ENCODE measurements at regions not wholly inside any gene's neighbourhood (a gene's known extent, or its start where the extent isn't known, plus 50 kb on each side); places are given as distances from the start of the nearest gene placed in this dataset.
A peak's percentile ranks its signal among the peaks of the same experiment; 100 is the strongest.
"Not testable (repeated sequence)": the region's sequence is repeated elsewhere in the genome, so short reads cannot be mapped to it uniquely, and the experiment has no call there.

- peaks cover 1 to 9% of the 10 kb centered on the region in 2 donors for H3K36me3 Mint-ChIP-seq
- H3K27me3 Mint-ChIP-seq: peaks cover 28 to 52% (median 50%) of the 10 kb centered on the region in 3 donors
- H3K9me3 Mint-ChIP-seq: peaks cover 4 to 20% (median 10%) of the 10 kb centered on the region in 7 donors
- no peak for ATAC-seq (ENCODE audit: low read depth in 2 of 2)
- H3K27ac Mint-ChIP-seq: no peak overlapping the region
- DNase-seq: no peak
- peaks cover 0 to 6% (median 0%) of the 10 kb centered on the region in 3 donors for H3K4me1 Mint-ChIP-seq
- no peak overlapping the region for H3K4me3 Mint-ChIP-seq
Measured at GRCh38 chr1:117751321-117751720, 145.5 kb downstream of the TENT5C start.

DNA sequence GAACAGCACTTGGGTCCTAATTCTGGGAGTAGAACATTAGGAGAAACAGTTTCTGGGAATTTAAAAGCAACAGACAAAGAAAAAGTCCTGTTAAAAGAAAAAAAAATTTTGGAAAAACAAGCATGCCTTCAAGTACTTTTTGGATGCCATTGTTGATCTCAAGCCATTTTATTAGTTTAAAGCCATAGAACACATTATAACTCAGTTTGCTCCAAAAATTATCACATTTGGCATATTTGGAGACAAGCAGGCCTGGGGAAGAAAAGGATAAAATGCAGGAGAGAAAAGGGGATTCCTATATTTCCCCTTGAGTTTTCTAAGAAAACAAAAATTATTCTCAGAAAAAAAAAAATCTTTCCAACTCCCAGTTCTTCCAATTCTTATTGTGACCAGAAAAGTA, 146.8 kb downstream of the TENT5C start:
- ATAC-seq (ENCODE audit: low read depth in 2 of 2): no peak
- peaks cover 0 to 2% of the 10 kb centered on the region in 2 donors for H3K36me3 Mint-ChIP-seq
- no peak overlapping the region for H3K4me3 Mint-ChIP-seq
- H3K27ac Mint-ChIP-seq: no peak overlapping the region
- no peak for DNase-seq
- peaks cover 38 to 54% (median 50%) of the 10 kb centered on the region in 3 donors for H3K27me3 Mint-ChIP-seq
- H3K9me3 Mint-ChIP-seq: peaks cover 0 to 10% (median 2%) of the 10 kb centered on the region in 7 donors
- peaks cover 0 to 6% (median 0%) of the 10 kb centered on the region in 3 donors for H3K4me1 Mint-ChIP-seq

- Mint-ChIP-seq H3K4me3 (no peak overlapping the region), H3K27me3 (peaks cover 38 to 52% (median 49%) of the 10 kb centered on the region in 3 donors), H3K27ac (no peak overlapping the region), H3K36me3 (no peaks in the 10 kb centered on the region), H3K9me3 (peaks cover 0 to 7% (median 0%) of the 10 kb centered on the region in 7 donors), H3K4me1 (peaks cover under 1 to 7% (median under 1%) of the 10 kb centered on the region in 3 donors)
- DNase-seq: no peak
- ATAC-seq (ENCODE audit: low read depth in 2 of 2): no peak
Measured at GRCh38 chr1:117753232-117753631, 147.4 kb downstream of the TENT5C start.

GRCh38 chr1:117753652-117754051, 147.8 kb downstream of the TENT5C start:
- DNase-seq (no peak), ATAC-seq (ENCODE audit: low read depth in 2 of 2) (no peak)
- H3K27me3 Mint-ChIP-seq: peaks cover 41 to 49% (median 48%) of the 10 kb centered on the region in 3 donors
- H3K4me3 Mint-ChIP-seq: no peak overlapping the region
- H3K4me1 Mint-ChIP-seq: peaks cover 5 to 11% (median 5%) of the 10 kb centered on the region in 3 donors
- no peak overlapping the region for H3K27ac Mint-ChIP-seq
- H3K9me3 Mint-ChIP-seq: peaks cover 0 to 3% (median 0%) of the 10 kb centered on the region in 7 donors
- no peaks in the 10 kb centered on the region for H3K36me3 Mint-ChIP-seq

DNA sequence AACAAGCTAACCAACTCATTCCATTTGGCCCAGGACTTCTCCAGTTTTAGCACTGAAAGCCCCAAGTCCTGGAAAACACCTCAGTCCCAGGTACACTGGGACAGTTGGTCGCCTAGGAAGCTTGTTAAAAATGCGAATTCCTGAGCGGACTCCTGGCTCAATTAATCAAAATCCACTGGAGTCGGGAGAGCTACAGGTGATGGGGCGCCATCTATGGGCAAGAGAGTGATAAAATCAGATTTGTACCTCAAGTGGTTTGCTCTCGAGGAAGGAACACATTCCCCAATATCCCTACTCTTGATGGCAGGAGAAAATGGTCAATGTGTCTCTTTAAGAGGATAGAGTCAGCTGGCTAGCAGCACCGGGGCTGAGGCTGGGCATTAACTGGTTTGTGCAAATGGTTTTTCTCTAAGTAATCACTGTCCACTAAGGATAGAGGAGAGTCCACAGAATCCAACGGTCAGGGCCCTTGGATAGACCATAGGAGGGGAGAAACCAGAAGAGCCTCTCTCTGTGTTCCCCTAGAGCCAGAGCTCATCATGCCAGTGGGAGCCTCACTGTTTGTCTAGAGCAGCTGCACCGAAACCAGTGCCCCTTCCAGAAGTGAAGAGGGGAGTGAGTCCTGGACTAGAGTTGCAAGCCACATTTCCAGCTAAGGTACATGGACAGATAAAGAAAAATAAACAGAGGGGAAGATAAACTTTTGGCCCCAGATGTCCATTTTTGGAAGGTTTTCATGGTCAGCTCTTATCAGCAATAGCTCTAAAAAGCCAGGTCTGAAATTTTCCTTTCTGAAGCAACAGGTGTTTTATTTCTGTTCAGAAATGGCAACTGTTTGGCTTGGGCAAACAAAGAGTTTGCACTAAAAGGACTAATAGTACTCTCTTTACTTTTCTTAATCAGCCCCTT, 148.5 kb downstream of the TENT5C start:
- no peaks in the 10 kb centered on the region for H3K9me3 Mint-ChIP-seq
- H3K4me3 Mint-ChIP-seq: no peak overlapping the region
- H3K27ac Mint-ChIP-seq: peak overlapping the region in 1 of 6 donors; percentile 24
- H3K27me3 Mint-ChIP-seq: peaks cover 42 to 53% (median 43%) of the 10 kb centered on the region in 3 donors
- H3K36me3 Mint-ChIP-seq: no peaks in the 10 kb centered on the region
- H3K4me1 Mint-ChIP-seq: peaks cover 6 to 17% (median 10%) of the 10 kb centered on the region in 3 donors
- DNase-seq (peak; percentile 45), ATAC-seq (ENCODE audit: low read depth in 2 of 2) (no peak)

- Mint-ChIP-seq H3K36me3 (no peaks in the 10 kb centered on the region), H3K4me3 (no peak overlapping the region), H3K27me3 (peaks cover 24 to 35% (median 28%) of the 10 kb centered on the region in 3 donors), H3K9me3 (no peaks in the 10 kb centered on the region), H3K27ac (no peak overlapping the region), H3K4me1 (peaks cover 6 to 11% (median 10%) of the 10 kb centered on the region in 3 donors)
- ATAC-seq (ENCODE audit: low read depth in 2 of 2): no peak
- no peak for DNase-seq
Measured at GRCh38 chr1:117757668-117758067, 151.8 kb downstream of the TENT5C start.

- no peaks in the 10 kb centered on the region for H3K36me3 Mint-ChIP-seq
- peak; percentile 62 for DNase-seq
- H3K9me3 Mint-ChIP-seq: no peaks in the 10 kb centered on the region
- H3K27ac Mint-ChIP-seq: peak overlapping the region in 2 of 6 donors; percentile 22 to 36
- H3K4me1 Mint-ChIP-seq: peaks cover 6 to 11% (median 10%) of the 10 kb centered on the region in 3 donors
- ATAC-seq (ENCODE audit: low read depth in 2 of 2): peak; percentile 92 to 95
- H3K4me3 Mint-ChIP-seq: peak overlapping the region; percentile 25 to 87 (median 78)
- H3K27me3 Mint-ChIP-seq: peaks cover 16 to 28% (median 24%) of the 10 kb centered on the region in 3 donors
Measured at GRCh38 chr1:117758444-117759316, 152.8 kb downstream of the TENT5C start.

GRCh38 chr1:117759535-117759934, 153.7 kb downstream of the TENT5C start:
- Mint-ChIP-seq H3K9me3 (peaks cover 0 to 2% (median 0%) of the 10 kb centered on the region in 7 donors), H3K4me3 (no peak overlapping the region), H3K27me3 (peaks cover 17 to 26% (median 19%) of the 10 kb centered on the region in 3 donors), H3K4me1 (peaks cover 6 to 11% (median 10%) of the 10 kb centered on the region in 3 donors), H3K36me3 (peaks cover 0 to 1% of the 10 kb centered on the region in 2 donors), H3K27ac (no peak overlapping the region)
- ATAC-seq (ENCODE audit: low read depth in 2 of 2) (no peak), DNase-seq (no peak)

DNA sequence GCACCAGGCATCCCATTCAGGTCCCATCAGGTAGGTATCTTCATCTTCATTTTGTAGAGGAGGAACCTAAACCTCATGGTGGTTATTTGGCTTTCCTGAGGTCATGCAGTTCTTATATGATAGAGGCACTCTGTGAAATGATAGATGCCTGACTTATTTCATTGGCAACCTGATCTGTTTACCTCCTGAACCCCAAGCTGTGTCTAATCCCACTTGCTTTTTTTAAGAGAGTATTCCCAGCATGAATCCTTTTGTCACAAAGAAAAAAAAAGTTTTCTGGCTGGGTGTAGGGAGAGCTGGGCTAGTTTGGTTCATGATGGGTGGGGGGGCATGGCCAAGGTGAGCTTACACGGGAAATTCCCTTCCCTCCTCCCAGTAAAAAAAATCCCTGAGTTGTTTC, 154.2 kb downstream of the TENT5C start:
- ATAC-seq (ENCODE audit: low read depth in 2 of 2) (no peak), DNase-seq (no peak)
- peaks cover 19 to 26% (median 20%) of the 10 kb centered on the region in 3 donors for H3K27me3 Mint-ChIP-seq
- peak overlapping the region in 1 of 6 donors; percentile 32 for H3K27ac Mint-ChIP-seq
- no peak overlapping the region for H3K4me3 Mint-ChIP-seq
- H3K4me1 Mint-ChIP-seq: peaks cover 6 to 11% (median 10%) of the 10 kb centered on the region in 3 donors
- peaks cover 0 to 6% of the 10 kb centered on the region in 2 donors for H3K36me3 Mint-ChIP-seq
- peaks cover 0 to 6% (median 3%) of the 10 kb centered on the region in 7 donors for H3K9me3 Mint-ChIP-seq

DNA sequence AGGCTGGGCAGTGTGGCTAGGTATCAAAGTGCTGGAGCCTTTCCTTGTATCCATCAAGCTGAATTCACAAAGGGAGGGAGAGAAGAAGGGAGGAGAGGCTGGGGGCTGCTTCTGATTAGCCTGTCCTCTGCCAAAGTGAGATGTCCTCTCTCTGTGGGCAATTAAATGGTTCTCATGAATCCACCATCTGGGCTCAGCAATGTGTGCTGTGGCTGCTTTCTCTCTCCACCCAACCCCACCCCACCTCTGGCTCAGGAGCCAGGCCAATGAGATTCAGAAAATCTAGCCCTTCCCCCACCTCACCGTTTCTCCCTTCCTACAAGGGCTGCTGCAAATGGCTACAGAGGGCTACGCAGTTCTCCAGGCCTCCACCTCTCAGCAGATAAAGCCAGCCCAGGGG, 154.6 kb downstream of the TENT5C start:
- H3K36me3 Mint-ChIP-seq: peaks cover 0 to 6% of the 10 kb centered on the region in 2 donors
- H3K27ac Mint-ChIP-seq: peak overlapping the region in 1 of 6 donors; percentile 32
- H3K4me1 Mint-ChIP-seq: peaks cover 6 to 11% (median 10%) of the 10 kb centered on the region in 3 donors
- peaks cover 19 to 26% (median 22%) of the 10 kb centered on the region in 3 donors for H3K27me3 Mint-ChIP-seq
- ATAC-seq (ENCODE audit: low read depth in 2 of 2) (no peak), DNase-seq (no peak)
- no peak overlapping the region for H3K4me3 Mint-ChIP-seq
- peaks cover 0 to 6% (median 4%) of the 10 kb centered on the region in 7 donors for H3K9me3 Mint-ChIP-seq

GRCh38 chr1:117767756-117768155, 161.7 kb downstream of the GDAP2 start:
- H3K4me3 Mint-ChIP-seq; DNase-seq; ATAC-seq (ENCODE audit: low read depth in 2 of 2); H3K27ac Mint-ChIP-seq; H3K4me1 Mint-ChIP-seq: not testable (repeated sequence)
- peaks cover 9 to 45% (median 40%) of the 10 kb centered on the region in 3 donors for H3K27me3 Mint-ChIP-seq
- peaks cover 22 to 61% (median 48%) of the 10 kb centered on the region in 7 donors for H3K9me3 Mint-ChIP-seq
- H3K36me3 Mint-ChIP-seq: peaks cover 19 to 44% of the 10 kb centered on the region in 2 donors

DNA sequence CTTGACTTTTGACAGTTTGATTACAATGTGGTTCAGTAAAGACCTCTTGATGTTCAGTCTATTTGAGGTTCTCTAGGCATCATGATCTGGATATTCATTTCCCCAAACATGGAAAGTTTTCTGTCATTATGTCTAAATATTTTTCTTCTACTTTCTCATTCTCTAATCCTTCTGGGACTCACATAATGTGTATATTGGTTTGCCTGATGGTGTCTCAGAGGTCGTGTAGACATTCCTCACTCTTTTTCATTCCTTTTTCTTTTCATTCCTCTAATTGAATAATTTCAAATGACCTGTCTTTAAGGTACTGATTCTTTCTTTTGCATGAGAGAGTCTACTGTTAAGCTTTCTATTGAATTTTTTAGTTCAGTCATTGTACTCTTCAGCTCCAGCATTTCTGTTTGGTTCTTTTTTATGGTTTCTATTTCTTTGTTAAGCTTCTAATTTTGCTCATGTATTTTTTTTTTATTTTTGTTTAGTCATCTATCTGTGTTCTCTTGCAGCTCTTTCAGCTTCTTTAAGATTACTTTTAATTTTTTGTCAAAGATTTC, 158.4 kb downstream of the GDAP2 start:
- Mint-ChIP-seq H3K27me3 (peaks cover 16 to 42% (median 34%) of the 10 kb centered on the region in 3 donors), H3K4me3 (peak overlapping the region in 1 of 8 donors; percentile 54), H3K9me3 (peaks cover 22 to 77% (median 47%) of the 10 kb centered on the region in 7 donors), H3K36me3 (peaks cover 12 to 44% of the 10 kb centered on the region in 2 donors), H3K4me1 (no peaks in the 10 kb centered on the region), H3K27ac (peak overlapping the region in 1 of 6 donors; percentile 62)
- no peak for ATAC-seq (ENCODE audit: low read depth in 2 of 2)
- no peak for DNase-seq
